GM12892 (cell line): ENCODE measurements at regions not wholly inside any gene's neighbourhood (a gene's known extent, or its start where the extent isn't known, plus 50 kb on each side); places are given as distances from the start of the nearest gene placed in this dataset.

Experiments used
- DNase-seq: peaks from one replicate; pipeline ENCODE4 v3.0.0; 2011; ENCODE audit not compliant: insufficient read length
- FAIRE-seq: peaks from 2 replicates; lab custom pipeline; 2011; peaks lifted over from hg19 to GRCh38; lab: Jason Lieb, UNC
- POLR2A ChIP-seq: IDR thresholded peaks from 2 replicates; pipeline ENCODE4 v1.6.1; 2011; ENCODE audit warnings: low read depth, low read length, control low read depth
- POLR2AphosphoS5 ChIP-seq: IDR thresholded peaks from 2 replicates; pipeline ENCODE4 v1.6.1; 2011; ENCODE audit warnings: low read depth, low read length, control low read depth
- TAF1 ChIP-seq: IDR thresholded peaks from 2 replicates; pipeline ENCODE4 v1.6.1; 2011; ENCODE audit warnings: low read depth, mild to moderate bottlenecking, control low read depth, low read length, borderline replicate concordance

GRCh38 chr11:123316003-123316402 is 114.1 kb upstream of the GRAMD1B start:
- DNase-seq: no peak
- FAIRE-seq: peak; percentile 17
- TF ChIP-seq TAF1 (no peak), POLR2A (no peak), POLR2AphosphoS5 (no peak)

GRCh38 chr11:123314972-123315371 is 115.1 kb upstream of the GRAMD1B start:
- no peak for FAIRE-seq

GRCh38 chr11:123313262-123313661 is 116.8 kb upstream of the GRAMD1B start:
- DNase-seq: no peak

More at GRCh38 chr11:123314972-123315371, 115.1 kb upstream of the GRAMD1B start:
- TF ChIP-seq POLR2A: no peak
- TF ChIP-seq POLR2AphosphoS5: no peak
- TF ChIP-seq TAF1: no peak
- no peak for DNase-seq

GRCh38 chr11:123308077-123308476 is 113.0 kb upstream of the CLMP start:
- TF ChIP-seq POLR2A (no peak), POLR2AphosphoS5 (no peak), TAF1 (no peak)
- DNase-seq: no peak
- no peak for FAIRE-seq

More at GRCh38 chr11:123313262-123313661, 116.8 kb upstream of the GRAMD1B start:
- TF ChIP-seq POLR2AphosphoS5: no peak
- TF ChIP-seq POLR2A: no peak
- no peak for TF ChIP-seq TAF1
- FAIRE-seq: no peak

GRCh38 chr11:123307276-123307675 is 112.2 kb upstream of the CLMP start:
- DNase-seq (no peak), FAIRE-seq (no peak)
- TF ChIP-seq POLR2A: no peak

GRCh38 chr11:123306531-123306930 is 111.5 kb upstream of the CLMP start:
- DNase-seq (no peak), FAIRE-seq (peak; percentile 60)
- TF ChIP-seq POLR2AphosphoS5 (no peak), TAF1 (no peak), POLR2A (no peak)

- DNase-seq (no peak), FAIRE-seq (no peak)
- TF ChIP-seq POLR2AphosphoS5 (no peak), TAF1 (no peak), POLR2A (no peak)
Observed at GRCh38 chr11:123305601-123306375, 110.7 kb upstream of the CLMP start.

- DNase-seq (no peak), FAIRE-seq (peak; percentile 94)
- TF ChIP-seq TAF1 (no peak), POLR2AphosphoS5 (no peak), POLR2A (no peak)
Observed at GRCh38 chr11:123304828-123305466, 109.9 kb upstream of the CLMP start.

GRCh38 chr11:123303924-123304323 is 108.9 kb upstream of the CLMP start:
- DNase-seq (no peak), FAIRE-seq (peak; percentile 96)

GRCh38 chr11:123302751-123303195 is 107.7 kb upstream of the CLMP start:
- TF ChIP-seq POLR2AphosphoS5: 0 out of 2 replicates have a peak, but pooled peaks have one; percentile 41
- no peak for TF ChIP-seq TAF1
- TF ChIP-seq POLR2A: peak; percentile 61; the same call in 1 of the 2 replicates
- peak; percentile 97 for FAIRE-seq
- DNase-seq: no peak

More at GRCh38 chr11:123303924-123304323, 108.9 kb upstream of the CLMP start:
- TF ChIP-seq POLR2A: no peak
- TF ChIP-seq TAF1: no peak
- no peak for TF ChIP-seq POLR2AphosphoS5

GRCh38 chr11:123301696-123302400 is 106.8 kb upstream of the CLMP start:
- TF ChIP-seq POLR2A (no peak), POLR2AphosphoS5 (no peak), TAF1 (no peak)
- DNase-seq (peak; percentile 75), FAIRE-seq (no peak)
